IMR-90 (cell line): ENCODE measurements at regions not wholly inside any gene's neighbourhood (a gene's known extent, or its start where the extent isn't known, plus 50 kb on each side); places are given as distances from the start of the nearest gene placed in this dataset.

Experiments used
- NFE2L2 ChIP-seq: fragments of 150-350 bp; IDR thresholded peaks from 2 replicates; pipeline ENCODE4 v1.6.1; 2016; ENCODE audit warnings: low read depth, mild to moderate bottlenecking, low read length
- TF ChIP-seq, protein P1 (sequence below): conservative IDR thresholded peaks from 2 replicates; pipeline ENCODE4 v1.5.1; 2012; ENCODE audit warnings: mild to moderate bottlenecking, low read depth, low read length, improper control_type of control experiment

GRCh38 chr2:176891857-176892256 is 320.7 kb upstream of the HNRNPA3 start:
- TF ChIP-seq, protein P1, sequence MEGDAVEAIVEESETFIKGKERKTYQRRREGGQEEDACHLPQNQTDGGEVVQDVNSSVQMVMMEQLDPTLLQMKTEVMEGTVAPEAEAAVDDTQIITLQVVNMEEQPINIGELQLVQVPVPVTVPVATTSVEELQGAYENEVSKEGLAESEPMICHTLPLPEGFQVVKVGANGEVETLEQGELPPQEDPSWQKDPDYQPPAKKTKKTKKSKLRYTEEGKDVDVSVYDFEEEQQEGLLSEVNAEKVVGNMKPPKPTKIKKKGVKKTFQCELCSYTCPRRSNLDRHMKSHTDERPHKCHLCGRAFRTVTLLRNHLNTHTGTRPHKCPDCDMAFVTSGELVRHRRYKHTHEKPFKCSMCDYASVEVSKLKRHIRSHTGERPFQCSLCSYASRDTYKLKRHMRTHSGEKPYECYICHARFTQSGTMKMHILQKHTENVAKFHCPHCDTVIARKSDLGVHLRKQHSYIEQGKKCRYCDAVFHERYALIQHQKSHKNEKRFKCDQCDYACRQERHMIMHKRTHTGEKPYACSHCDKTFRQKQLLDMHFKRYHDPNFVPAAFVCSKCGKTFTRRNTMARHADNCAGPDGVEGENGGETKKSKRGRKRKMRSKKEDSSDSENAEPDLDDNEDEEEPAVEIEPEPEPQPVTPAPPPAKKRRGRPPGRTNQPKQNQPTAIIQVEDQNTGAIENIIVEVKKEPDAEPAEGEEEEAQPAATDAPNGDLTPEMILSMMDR: no peak
- TF ChIP-seq NFE2L2: no peak
